ENCODE measurements at regions not wholly inside any gene's neighbourhood (a gene's known extent, or its start where the extent isn't known, plus 50 kb on each side); places are given as distances from the start of the nearest gene placed in this dataset.

DNA sequence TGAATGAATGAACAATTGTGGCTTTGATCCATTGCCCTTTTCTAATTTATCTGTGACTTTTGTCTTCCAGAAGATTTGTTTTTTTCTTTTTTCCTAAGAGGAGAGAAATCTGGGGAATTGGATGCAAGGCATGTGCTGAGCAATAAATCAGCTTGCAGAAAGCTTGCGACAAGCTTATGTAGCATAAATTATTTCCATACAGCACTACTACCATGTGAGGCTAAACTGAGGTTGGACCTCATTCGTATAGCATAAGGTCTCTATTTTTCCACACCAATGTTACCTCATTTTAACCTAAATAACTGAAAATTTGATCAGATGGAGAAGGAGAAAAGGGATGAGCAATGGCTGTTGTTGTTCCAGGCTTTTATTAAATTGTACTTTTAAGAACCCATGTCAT lies 455.6 kb downstream of the TUSC7 start:
- Histone ChIP-seq H3K27me3 (ENCODE audit: control insufficient read depth in 3 of 3, insufficient read depth in 3 of 3, low read length in 2 of 3) (no peaks in the 10 kb centered on the region), H3K4me1 (ENCODE audit: control insufficient read depth in 5 of 5, insufficient read depth in 5 of 5, low read length in 5 of 5) (no peaks in the 10 kb centered on the region), H3K27ac (ENCODE audit: low read depth in 1 of 2, low read length in 1 of 2) (no peak overlapping the region), H3K4me3 (no peak overlapping the region), H3K9ac (ENCODE audit: insufficient read depth in 1 of 2, low read length in 2 of 2) (no peak overlapping the region), H3K36me3 (ENCODE audit: control insufficient read depth in 4 of 4, insufficient read depth in 4 of 4, low read length in 4 of 4) (no peaks in the 10 kb centered on the region), H3K9me3 (ENCODE audit: control insufficient read depth in 4 of 4, insufficient read depth in 3 of 4, low read length in 3 of 4) (peaks cover 0 to 2% (median 0%) of the 10 kb centered on the region in 4 donors)
- no peak for TF ChIP-seq CTCF (IDR thresholded peaks at IDR 0.05; ENCODE audit: control extremely low read depth, extremely low read depth)
- 79 to 91% methylated on average over 2 of the region's 2 CpGs for WGBS, 2 donors
- ATAC-seq (ENCODE audit: insufficient read depth, low FRiP score): no peak
- DNase-seq: no peak

DNA sequence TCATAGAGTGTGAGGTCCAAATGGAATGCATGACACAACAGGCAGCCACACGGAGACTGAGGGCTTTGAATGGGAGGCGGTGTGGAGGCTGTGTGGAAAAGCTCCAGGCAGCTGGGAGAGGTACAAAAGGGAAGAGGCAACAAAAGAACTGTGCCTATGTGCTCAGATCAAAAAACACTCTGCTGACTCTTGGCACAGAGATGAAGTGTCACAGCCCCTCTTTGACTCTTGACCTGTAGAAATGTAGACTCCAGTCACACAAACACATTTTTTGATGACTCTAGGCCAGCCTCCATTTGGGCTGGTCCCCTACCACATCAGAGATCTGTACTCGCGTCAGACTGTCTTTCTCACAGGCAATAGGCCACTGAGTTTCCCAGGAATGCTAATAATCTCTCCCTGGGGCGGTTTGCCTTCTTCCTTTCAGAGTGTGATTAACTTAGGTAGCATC lies 456.0 kb downstream of the TUSC7 start:
- H3K9ac ChIP-seq (ENCODE audit: insufficient read depth in 1 of 2, low read length in 2 of 2): no peak overlapping the region
- no peak overlapping the region for H3K27ac ChIP-seq (ENCODE audit: low read depth in 1 of 2, low read length in 1 of 2)
- no peaks in the 10 kb centered on the region for H3K4me1 ChIP-seq (ENCODE audit: control insufficient read depth in 5 of 5, insufficient read depth in 5 of 5, low read length in 5 of 5)
- no peaks in the 10 kb centered on the region for H3K27me3 ChIP-seq (ENCODE audit: control insufficient read depth in 3 of 3, insufficient read depth in 3 of 3, low read length in 2 of 3)
- H3K36me3 ChIP-seq (ENCODE audit: control insufficient read depth in 4 of 4, insufficient read depth in 4 of 4, low read length in 4 of 4): no peaks in the 10 kb centered on the region
- no peak overlapping the region for H3K4me3 ChIP-seq
- no peak for TF ChIP-seq CTCF (IDR thresholded peaks at IDR 0.05; ENCODE audit: control extremely low read depth, extremely low read depth)
- 68 to 74% methylated on average over 5 of the region's 5 CpGs for WGBS, 2 donors
- DNase-seq (peak in 2 of 3 donors; percentile 3 to 19), ATAC-seq (ENCODE audit: insufficient read depth, low FRiP score) (no peak)
- peaks cover 0 to 2% (median 0%) of the 10 kb centered on the region in 4 donors for H3K9me3 ChIP-seq (ENCODE audit: control insufficient read depth in 4 of 4, insufficient read depth in 3 of 4, low read length in 3 of 4)

DNA sequence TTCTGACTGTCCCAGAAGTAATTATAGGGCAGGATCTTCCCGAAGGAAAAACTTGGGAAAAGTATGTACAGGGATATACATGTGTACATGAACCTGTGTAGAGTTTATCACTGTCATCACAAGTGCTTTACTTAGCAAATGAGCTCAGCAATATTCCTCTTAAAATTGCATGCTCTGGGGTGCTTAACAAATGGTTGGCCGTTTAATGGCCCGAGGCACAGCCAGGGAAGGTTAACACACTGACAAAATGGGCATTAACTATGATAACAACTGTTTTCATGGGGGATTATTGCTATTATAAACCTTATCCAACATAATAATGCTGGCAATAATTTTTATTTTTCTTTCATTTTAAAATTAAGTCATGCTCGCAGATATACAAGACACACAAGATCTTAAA lies 459.3 kb downstream of the TUSC7 start:
- ATAC-seq (ENCODE audit: insufficient read depth, low FRiP score): no peak
- Histone ChIP-seq H3K27ac (ENCODE audit: low read depth in 1 of 2, low read length in 1 of 2) (no peak overlapping the region), H3K4me3 (no peak overlapping the region), H3K9me3 (ENCODE audit: control insufficient read depth in 4 of 4, insufficient read depth in 3 of 4, low read length in 3 of 4) (peaks cover 0 to 2% (median 0%) of the 10 kb centered on the region in 4 donors), H3K36me3 (ENCODE audit: control insufficient read depth in 4 of 4, insufficient read depth in 4 of 4, low read length in 4 of 4) (no peaks in the 10 kb centered on the region), H3K27me3 (ENCODE audit: control insufficient read depth in 3 of 3, insufficient read depth in 3 of 3, low read length in 2 of 3) (no peaks in the 10 kb centered on the region), H3K9ac (ENCODE audit: insufficient read depth in 1 of 2, low read length in 2 of 2) (no peak overlapping the region), H3K4me1 (ENCODE audit: control insufficient read depth in 5 of 5, insufficient read depth in 5 of 5, low read length in 5 of 5) (no peaks in the 10 kb centered on the region)
- no peak for DNase-seq
- WGBS, 2 donors: 73 to 76% methylated on average over 4 of the region's 4 CpGs
- TF ChIP-seq CTCF (IDR thresholded peaks at IDR 0.05; ENCODE audit: control extremely low read depth, extremely low read depth): no peak

DNA sequence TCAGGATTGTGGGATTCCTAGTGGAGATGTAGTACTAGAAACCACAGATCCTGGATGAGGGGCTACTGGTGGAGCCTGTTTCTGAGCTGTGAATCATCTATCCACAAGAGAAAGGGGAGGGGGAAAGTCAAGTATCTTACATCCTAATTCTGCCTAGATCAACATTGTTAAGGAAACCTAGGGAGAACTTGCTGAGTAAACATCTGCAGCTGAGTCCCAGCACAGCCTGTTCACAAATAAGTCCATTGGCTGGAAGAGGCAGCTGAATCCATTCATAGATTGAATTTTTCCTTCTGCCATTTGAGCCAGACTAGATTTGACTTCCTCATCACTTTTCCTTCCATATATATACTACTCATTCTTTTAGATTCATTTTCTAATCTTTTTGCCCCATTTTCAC lies 460.5 kb downstream of the TUSC7 start:
- H3K4me1 ChIP-seq (ENCODE audit: control insufficient read depth in 5 of 5, insufficient read depth in 5 of 5, low read length in 5 of 5): no peaks in the 10 kb centered on the region
- TF ChIP-seq CTCF (IDR thresholded peaks at IDR 0.05; ENCODE audit: control extremely low read depth, extremely low read depth): no peak

More for the DNA sequence above, 460.5 kb downstream of the TUSC7 start:
- Histone ChIP-seq H3K9ac (ENCODE audit: insufficient read depth in 1 of 2, low read length in 2 of 2) (no peak overlapping the region), H3K36me3 (ENCODE audit: control insufficient read depth in 4 of 4, insufficient read depth in 4 of 4, low read length in 4 of 4) (no peaks in the 10 kb centered on the region), H3K4me3 (no peak overlapping the region), H3K27ac (ENCODE audit: low read depth in 1 of 2, low read length in 1 of 2) (no peak overlapping the region), H3K9me3 (ENCODE audit: control insufficient read depth in 4 of 4, insufficient read depth in 3 of 4, low read length in 3 of 4) (peaks cover 0 to 2% (median 0%) of the 10 kb centered on the region in 4 donors), H3K27me3 (ENCODE audit: control insufficient read depth in 3 of 3, insufficient read depth in 3 of 3, low read length in 2 of 3) (no peaks in the 10 kb centered on the region)
- DNase-seq: peak in 1 of 3 donors; percentile 10
- ATAC-seq (ENCODE audit: insufficient read depth, low FRiP score): no peak
